Hematopoietic multipotent progenitor cell treated with erythropoietin and hydrocortisone succinate and interleukin-3 and kit ligand, for 8 days (in vitro differentiated cells): ENCODE measurements at regions not wholly inside any gene's neighbourhood (a gene's known extent, or its start where the extent isn't known, plus 50 kb on each side); places are given as distances from the start of the nearest gene placed in this dataset.

ENCODE experiments used
- DNase-seq: peaks from one replicate; pipeline ENCODE4 v3.0.0-alpha.2; 2015

- DNase-seq: no peak
These were observed 115.0 kb downstream of the RIPK4 start for GRCh38 chr21:41651830-41652229.

GRCh38 chr21:41651406-41651805 lies 115.4 kb downstream of the RIPK4 start:
- DNase-seq: no peak

GRCh38 chr21:41650526-41651145 lies 116.2 kb downstream of the RIPK4 start:
- DNase-seq: no peak

GRCh38 chr21:41648591-41649031 lies 118.2 kb downstream of the RIPK4 start:
- DNase-seq: no peak

- no peak for DNase-seq
These were observed 118.9 kb downstream of the RIPK4 start for GRCh38 chr21:41647806-41648561.

- no peak for DNase-seq
These were observed 123.4 kb downstream of the RIPK4 start for GRCh38 chr21:41643246-41643966.

- DNase-seq: no peak
These were observed 124.8 kb downstream of the RIPK4 start for GRCh38 chr21:41641821-41642701.

- no peak for DNase-seq
These were observed 125.4 kb downstream of the RIPK4 start for GRCh38 chr21:41641510-41641815.

GRCh38 chr21:41640748-41641509 lies 125.9 kb downstream of the RIPK4 start:
- no peak for DNase-seq

GRCh38 chr21:41639766-41640165 lies 127.1 kb downstream of the RIPK4 start:
- DNase-seq: no peak

- DNase-seq: no peak
These were observed 127.5 kb downstream of the RIPK4 start for GRCh38 chr21:41639336-41639735.

GRCh38 chr21:41638201-41638790 lies 128.6 kb downstream of the RIPK4 start:
- no peak for DNase-seq

GRCh38 chr21:41636636-41637630 lies 129.0 kb upstream of the TMPRSS2 start:
- no peak for DNase-seq

GRCh38 chr21:41635874-41636273 lies 127.9 kb upstream of the TMPRSS2 start:
- no peak for DNase-seq

GRCh38 chr21:41634858-41635257 lies 126.9 kb upstream of the TMPRSS2 start:
- no peak for DNase-seq

- DNase-seq: no peak
These were observed 126.3 kb upstream of the TMPRSS2 start for GRCh38 chr21:41634211-41634694.

GRCh38 chr21:41633627-41634026 lies 125.7 kb upstream of the TMPRSS2 start:
- no peak for DNase-seq

GRCh38 chr21:41632748-41633475 lies 125.0 kb upstream of the TMPRSS2 start:
- DNase-seq: no peak

- no peak for DNase-seq
These were observed 123.9 kb upstream of the TMPRSS2 start for GRCh38 chr21:41631564-41632461.
